SK-N-SH treated with all-trans-retinoic acid at 6 μM for 48 hours (cell line): ENCODE measurements at regions not wholly inside any gene's neighbourhood (a gene's known extent, or its start where the extent isn't known, plus 50 kb on each side); places are given as distances from the start of the nearest gene placed in this dataset.

ENCODE experiments used
- ATAC-seq: fragments of 200-7000 bp; cut with Tn5 transposase; 3 replicates; pipeline ENCODE4 v1.9.1; 2020; ENCODE audit warnings: mild to moderate bottlenecking, moderate library complexity
- ARNTL ChIP-seq: fragments of 450-650 bp; formaldehyde crosslinking; IDR thresholded peaks from 2 replicates; pipeline ENCODE4 v1.5.0; 2020; ENCODE audit warnings: low read depth, mild to moderate bottlenecking, moderate library complexity, borderline replicate concordance
- BACH2 ChIP-seq: fragments of 250-450 bp; sonication (Bioruptor Pico); IDR thresholded peaks from 2 replicates; pipeline ENCODE4 v1.9.0; 2021; ENCODE audit warnings: mild to moderate bottlenecking, borderline replicate concordance
- CSDC2 ChIP-seq: fragments of 250-450 bp; sonication (Bioruptor Pico); IDR thresholded peaks from 2 replicates; pipeline ENCODE4 v1.5.0; 2020; ENCODE audit warnings: mild to moderate bottlenecking, moderate library complexity
- ESRRG ChIP-seq: fragments of 250-450 bp; sonication (Bioruptor Pico); IDR thresholded peaks from 2 replicates; pipeline ENCODE4 v1.6.1; 2021; ENCODE audit warnings: mild to moderate bottlenecking
- GLIS3 ChIP-seq: fragments of 250-450 bp; sonication (Bioruptor Pico); IDR thresholded peaks from 2 replicates; pipeline ENCODE4 v1.5.0; 2020; ENCODE audit warnings: mild to moderate bottlenecking, moderate library complexity
- ISL1 ChIP-seq: fragments of 250-450 bp; sonication (Bioruptor Pico); IDR thresholded peaks from 2 replicates; pipeline ENCODE4 v2.1.2; 2022; ENCODE audit warnings: mild to moderate bottlenecking, moderate library complexity
- OSR1 ChIP-seq: fragments of 250-450 bp; sonication (Bioruptor Pico); IDR thresholded peaks from 2 replicates; pipeline ENCODE4 v1.8.0; 2022; ENCODE audit warnings: moderate library complexity, mild to moderate bottlenecking, inconsistent platforms
- PATZ1 ChIP-seq: fragments of 250-450 bp; sonication (Bioruptor Pico); IDR thresholded peaks from 2 replicates; pipeline ENCODE4 v1.8.0; 2020; ENCODE audit warnings: mild to moderate bottlenecking, moderate library complexity, borderline replicate concordance
- PPARA ChIP-seq: fragments of 250-450 bp; sonication (Bioruptor Pico); IDR thresholded peaks from 2 replicates; pipeline ENCODE4 v1.5.0; 2020; ENCODE audit warnings: mild to moderate bottlenecking, borderline replicate concordance
- RARB ChIP-seq: fragments of 250-450 bp; sonication (Bioruptor Pico); IDR thresholded peaks from 2 replicates; pipeline ENCODE4 v1.8.0; 2021; ENCODE audit warnings: mild to moderate bottlenecking, moderate library complexity
- SNAI2 ChIP-seq: fragments of 250-450 bp; sonication (Bioruptor Pico); IDR thresholded peaks from 2 replicates; pipeline ENCODE4 v1.5.0; 2020; ENCODE audit warnings: mild to moderate bottlenecking, moderate library complexity
- TCF4 ChIP-seq: fragments of 250-450 bp; sonication (Bioruptor Pico); IDR thresholded peaks from 2 replicates; pipeline ENCODE4 v1.8.0; 2021; ENCODE audit warnings: mild to moderate bottlenecking, moderate library complexity, borderline replicate concordance
- ZC3H10 ChIP-seq: fragments of 250-450 bp; sonication (Bioruptor Pico); IDR thresholded peaks from 2 replicates; pipeline ENCODE4 v1.5.1; 2021; ENCODE audit warnings: mild to moderate bottlenecking, moderate library complexity
- ZFP3 ChIP-seq: fragments of 250-450 bp; sonication (Bioruptor Pico); IDR thresholded peaks from 2 replicates; pipeline ENCODE4 v1.5.0; 2020; ENCODE audit warnings: mild to moderate bottlenecking, moderate library complexity
- ZFP30 ChIP-seq: fragments of 450-650 bp; formaldehyde crosslinking; IDR thresholded peaks from 2 replicates; pipeline ENCODE4 v1.5.0; 2022; ENCODE audit warnings: mild to moderate bottlenecking, moderate library complexity
- ZNF565 ChIP-seq: fragments of 450-650 bp; formaldehyde crosslinking; conservative IDR thresholded peaks from 2 replicates; pipeline ENCODE4 v1.5.0; 2020; ENCODE audit warnings: low read depth, mild to moderate bottlenecking, moderate library complexity
- ZNF70 ChIP-seq: fragments of 450-650 bp; formaldehyde crosslinking; IDR thresholded peaks from 2 replicates; pipeline ENCODE4 v1.5.0; 2020; ENCODE audit warnings: mild to moderate bottlenecking, moderate library complexity
- ZNF8 ChIP-seq: fragments of 450-650 bp; formaldehyde crosslinking; IDR thresholded peaks from 2 replicates; pipeline ENCODE4 v1.5.0; 2020; ENCODE audit warnings: mild to moderate bottlenecking, moderate library complexity
- TF ChIP-seq, protein P1 (sequence below): fragments of 250-450 bp; sonication (Bioruptor Pico); IDR thresholded peaks from 2 replicates; pipeline ENCODE4 v1.8.0; 2021; ENCODE audit warnings: low read depth, mild to moderate bottlenecking, moderate library complexity, borderline replicate concordance
- TF ChIP-seq, protein P2 (sequence below): fragments of 250-450 bp; sonication (Bioruptor Pico); IDR thresholded peaks from 2 replicates; pipeline ENCODE4 v1.5.0; 2020; ENCODE audit warnings: mild to moderate bottlenecking, moderate library complexity
- TF ChIP-seq, protein P3 (sequence below): fragments of 250-450 bp; sonication (Bioruptor Pico); IDR thresholded peaks from 2 replicates; pipeline ENCODE4 v1.5.1; 2021; ENCODE audit warnings: mild to moderate bottlenecking, moderate library complexity

GRCh38 chr4:178105242-178105641 is 663.0 kb upstream of the AGA start:
- no peak for ATAC-seq
- TF ChIP-seq ZFP3, result no peak
- TF ChIP-seq ZC3H10 (CRISPR knock-in tag), result no peak
- TF ChIP-seq ISL1 (CRISPR knock-in tag), result no peak
- no peak for TF ChIP-seq ZNF565 (CRISPR knock-in tag)
- no peak for TF ChIP-seq CSDC2 (CRISPR knock-in tag)
- TF ChIP-seq BACH2 (CRISPR knock-in tag), result no peak
- TF ChIP-seq SNAI2 (CRISPR knock-in tag), result no peak
- no peak for TF ChIP-seq ZNF8 (CRISPR knock-in tag)
- TF ChIP-seq GLIS3 (CRISPR knock-in tag), result no peak
- no peak for TF ChIP-seq PPARA (CRISPR knock-in tag)
- TF ChIP-seq, protein P1, sequence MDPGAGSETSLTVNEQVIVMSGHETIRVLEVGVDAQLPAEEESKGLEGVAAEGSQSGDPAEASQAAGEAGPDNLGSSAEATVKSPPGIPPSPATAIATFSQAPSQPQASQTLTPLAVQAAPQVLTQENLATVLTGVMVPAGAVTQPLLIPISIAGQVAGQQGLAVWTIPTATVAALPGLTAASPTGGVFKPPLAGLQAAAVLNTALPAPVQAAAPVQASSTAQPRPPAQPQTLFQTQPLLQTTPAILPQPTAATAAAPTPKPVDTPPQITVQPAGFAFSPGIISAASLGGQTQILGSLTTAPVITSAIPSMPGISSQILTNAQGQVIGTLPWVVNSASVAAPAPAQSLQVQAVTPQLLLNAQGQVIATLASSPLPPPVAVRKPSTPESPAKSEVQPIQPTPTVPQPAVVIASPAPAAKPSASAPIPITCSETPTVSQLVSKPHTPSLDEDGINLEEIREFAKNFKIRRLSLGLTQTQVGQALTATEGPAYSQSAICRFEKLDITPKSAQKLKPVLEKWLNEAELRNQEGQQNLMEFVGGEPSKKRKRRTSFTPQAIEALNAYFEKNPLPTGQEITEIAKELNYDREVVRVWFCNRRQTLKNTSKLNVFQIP (CRISPR knock-in tag), result no peak

GRCh38 chr4:178136736-178137345 is 694.6 kb upstream of the AGA start:
- no peak for ATAC-seq
- TF ChIP-seq, protein P1 (CRISPR knock-in tag), result no peak
- TF ChIP-seq OSR1 (CRISPR knock-in tag), result no peak
- no peak for TF ChIP-seq CSDC2 (CRISPR knock-in tag)
- no peak for TF ChIP-seq ZC3H10 (CRISPR knock-in tag)
- TF ChIP-seq RARB (CRISPR knock-in tag), result no peak
- no peak for TF ChIP-seq ZNF565 (CRISPR knock-in tag)
- TF ChIP-seq, all 23 proteins: peak for 0

DNA sequence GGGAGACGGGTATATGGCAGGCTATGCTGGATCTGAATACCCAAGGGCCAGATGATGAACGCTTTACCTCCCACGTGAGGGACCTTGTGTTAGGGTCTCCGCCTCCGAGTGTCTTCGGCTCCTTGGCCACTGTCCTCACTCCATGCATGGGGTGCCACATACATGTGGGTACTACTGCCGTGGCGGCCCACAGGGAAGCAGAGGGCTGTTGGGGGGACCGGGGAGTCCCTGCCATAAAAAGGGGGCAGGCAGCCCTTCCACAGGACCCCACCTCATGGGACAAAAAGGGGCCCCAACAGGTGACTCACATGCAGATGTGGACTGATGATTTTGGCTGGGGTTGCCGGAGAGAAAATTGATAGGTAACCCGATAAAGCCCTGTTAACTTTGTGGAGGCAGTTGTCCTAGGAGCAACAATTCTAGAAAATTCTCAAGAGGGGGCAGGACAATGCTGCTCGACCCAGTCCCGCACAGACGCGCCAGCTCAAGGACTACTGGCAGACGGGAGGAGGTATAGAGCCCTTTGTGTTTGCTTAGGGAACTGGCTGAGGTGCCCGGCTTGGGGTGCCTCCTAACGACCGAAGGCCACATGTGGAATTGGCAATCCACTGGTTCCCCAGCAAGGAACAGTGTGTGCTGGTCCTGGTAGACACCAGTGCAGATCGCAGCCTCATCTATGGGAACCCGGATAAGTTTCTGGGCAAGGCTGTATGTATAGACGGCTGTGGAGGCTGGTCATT is 695.7 kb upstream of the AGA start:
- TF ChIP-seq ZNF565 (CRISPR knock-in tag) (no peak), OSR1 (CRISPR knock-in tag) (no peak), BACH2 (CRISPR knock-in tag) (no peak), ZNF70 (no peak), ARNTL (CRISPR knock-in tag) (no peak), PPARA (CRISPR knock-in tag) (no peak), RARB (CRISPR knock-in tag) (no peak), TCF4 (CRISPR knock-in tag) (no peak), ZC3H10 (CRISPR knock-in tag) (no peak), ZNF8 (CRISPR knock-in tag) (no peak), PATZ1 (no peak), CSDC2 (CRISPR knock-in tag) (no peak), ESRRG (no peak), ZFP30 (CRISPR knock-in tag) (no peak), GLIS3 (CRISPR knock-in tag) (no peak), ZFP3 (no peak)
- TF ChIP-seq, protein P2, sequence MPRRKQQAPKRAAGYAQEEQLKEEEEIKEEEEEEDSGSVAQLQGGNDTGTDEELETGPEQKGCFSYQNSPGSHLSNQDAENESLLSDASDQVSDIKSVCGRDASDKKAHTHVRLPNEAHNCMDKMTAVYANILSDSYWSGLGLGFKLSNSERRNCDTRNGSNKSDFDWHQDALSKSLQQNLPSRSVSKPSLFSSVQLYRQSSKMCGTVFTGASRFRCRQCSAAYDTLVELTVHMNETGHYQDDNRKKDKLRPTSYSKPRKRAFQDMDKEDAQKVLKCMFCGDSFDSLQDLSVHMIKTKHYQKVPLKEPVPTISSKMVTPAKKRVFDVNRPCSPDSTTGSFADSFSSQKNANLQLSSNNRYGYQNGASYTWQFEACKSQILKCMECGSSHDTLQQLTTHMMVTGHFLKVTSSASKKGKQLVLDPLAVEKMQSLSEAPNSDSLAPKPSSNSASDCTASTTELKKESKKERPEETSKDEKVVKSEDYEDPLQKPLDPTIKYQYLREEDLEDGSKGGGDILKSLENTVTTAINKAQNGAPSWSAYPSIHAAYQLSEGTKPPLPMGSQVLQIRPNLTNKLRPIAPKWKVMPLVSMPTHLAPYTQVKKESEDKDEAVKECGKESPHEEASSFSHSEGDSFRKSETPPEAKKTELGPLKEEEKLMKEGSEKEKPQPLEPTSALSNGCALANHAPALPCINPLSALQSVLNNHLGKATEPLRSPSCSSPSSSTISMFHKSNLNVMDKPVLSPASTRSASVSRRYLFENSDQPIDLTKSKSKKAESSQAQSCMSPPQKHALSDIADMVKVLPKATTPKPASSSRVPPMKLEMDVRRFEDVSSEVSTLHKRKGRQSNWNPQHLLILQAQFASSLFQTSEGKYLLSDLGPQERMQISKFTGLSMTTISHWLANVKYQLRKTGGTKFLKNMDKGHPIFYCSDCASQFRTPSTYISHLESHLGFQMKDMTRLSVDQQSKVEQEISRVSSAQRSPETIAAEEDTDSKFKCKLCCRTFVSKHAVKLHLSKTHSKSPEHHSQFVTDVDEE, result no peak
- TF ChIP-seq, protein P3, sequence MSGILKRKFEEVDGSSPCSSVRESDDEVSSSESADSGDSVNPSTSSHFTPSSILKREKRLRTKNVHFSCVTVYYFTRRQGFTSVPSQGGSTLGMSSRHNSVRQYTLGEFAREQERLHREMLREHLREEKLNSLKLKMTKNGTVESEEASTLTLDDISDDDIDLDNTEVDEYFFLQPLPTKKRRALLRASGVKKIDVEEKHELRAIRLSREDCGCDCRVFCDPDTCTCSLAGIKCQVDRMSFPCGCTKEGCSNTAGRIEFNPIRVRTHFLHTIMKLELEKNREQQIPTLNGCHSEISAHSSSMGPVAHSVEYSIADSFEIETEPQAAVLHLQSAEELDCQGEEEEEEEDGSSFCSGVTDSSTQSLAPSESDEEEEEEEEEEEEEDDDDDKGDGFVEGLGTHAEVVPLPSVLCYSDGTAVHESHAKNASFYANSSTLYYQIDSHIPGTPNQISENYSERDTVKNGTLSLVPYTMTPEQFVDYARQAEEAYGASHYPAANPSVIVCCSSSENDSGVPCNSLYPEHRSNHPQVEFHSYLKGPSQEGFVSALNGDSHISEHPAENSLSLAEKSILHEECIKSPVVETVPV (CRISPR knock-in tag), result no peak
- TF ChIP-seq, protein P1 (CRISPR knock-in tag), result no peak
- TF ChIP-seq, all 23 proteins: peak for 0
- no peak for ATAC-seq
